ENCODE measurements at regions not wholly inside any gene's neighbourhood (a gene's known extent, or its start where the extent isn't known, plus 50 kb on each side); places are given as distances from the start of the nearest gene placed in this dataset.

- TF ChIP-seq CTCF (IDR thresholded peaks at IDR 0.05): no peak
- TF ChIP-seq POLR2A (IDR thresholded peaks at IDR 0.05; ENCODE audit: low read depth): no peak
- TF ChIP-seq EP300 (IDR thresholded peaks at IDR 0.05): no peak
- no peak for TF ChIP-seq POLR2AphosphoS5 (IDR thresholded peaks at IDR 0.05)
Observed at GRCh38 chr18:75582406-75582821, 154.9 kb upstream of the SMIM21 start.
